Lung (tissue), 11 donors: ENCODE measurements at regions not wholly inside any gene's neighbourhood (a gene's known extent, or its start where the extent isn't known, plus 50 kb on each side); places are given as distances from the start of the nearest gene placed in this dataset.

ENCODE experiments used
- ATAC-seq: fragments of 200-7000 bp; cut with Tn5 transposase; one replicate; pipeline ENCODE4 v1.9.1; 2020; ENCODE audit warnings: moderate number of reproducible peaks; ENCODE audit not compliant: insufficient read depth, low FRiP score
- DNase-seq, 3 donors: peaks; one replicate each; pipeline ENCODE4 v3.0.0-alpha.2; 2013 to 2017
- H3K27ac ChIP-seq, 2 donors: one replicate each; pipeline ENCODE4 v1.5.1; 2013; ENCODE audit warnings: mild to moderate bottlenecking in 2 of 2, moderate library complexity in 2 of 2, control low read depth in 1 of 2, inconsistent platforms in 1 of 2, low read depth in 1 of 2, low read length in 1 of 2
- H3K27me3 ChIP-seq, 3 donors: one replicate each; pipeline ENCODE4 v1.5.1; 2013; ENCODE audit warnings: low read length in 2 of 3; ENCODE audit not compliant: control insufficient read depth in 3 of 3, insufficient read depth in 3 of 3
- H3K36me3 ChIP-seq, 4 donors: one replicate each; pipeline ENCODE4 v1.5.1; 2013; ENCODE audit warnings: low read length in 4 of 4, mild to moderate bottlenecking in 1 of 4, moderate library complexity in 1 of 4; ENCODE audit not compliant: control insufficient read depth in 4 of 4, insufficient read depth in 4 of 4
- H3K4me1 ChIP-seq, 5 donors: one replicate each; pipeline ENCODE4 v1.5.1; 2013; ENCODE audit warnings: low read length in 5 of 5, mild to moderate bottlenecking in 2 of 5, moderate library complexity in 1 of 5; ENCODE audit not compliant: control insufficient read depth in 5 of 5, insufficient read depth in 5 of 5
- H3K4me3 ChIP-seq: one replicate; pipeline ENCODE4 v1.5.1; 2013; ENCODE audit warnings: mild to moderate bottlenecking, control low read depth, moderate library complexity
- H3K9ac ChIP-seq, 2 donors: one replicate each; pipeline ENCODE4 v1.5.1; 2013; ENCODE audit warnings: low read length in 2 of 2, control low read depth in 1 of 2; ENCODE audit not compliant: insufficient read depth in 1 of 2
- H3K9me3 ChIP-seq, 4 donors: one replicate each; pipeline ENCODE4 v1.5.1; 2013; ENCODE audit warnings: low read length in 3 of 4, mild to moderate bottlenecking in 1 of 4, moderate library complexity in 1 of 4; ENCODE audit not compliant: control insufficient read depth in 4 of 4, insufficient read depth in 3 of 4
- CTCF ChIP-seq: IDR thresholded peaks from 2 replicates; pipeline ENCODE4 v1.5.1; 2012; ENCODE audit warnings: mild to moderate bottlenecking; ENCODE audit errors: control extremely low read depth, extremely low read depth
- WGBS, 2 donors: extraction: QIAGEN DNeasy Blood & Tissue Kit; methylation state at CpG; one replicate each; pipeline ENCODE4 v1.1.7; 2013; 5-methylcytosine and 5-hydroxymethylcytosine counted together
- donor health status: control.
- donor health status: control.
- donor health status: Bipolar disorder and iron deficiency.
- donor health status: healthy.
- donor health status: DM: yes; HTN: yes; CAD: no.

GRCh38 chr11:95512177-95512576 is 277.4 kb downstream of the FAM76B start:
- 68 to 76% methylated on average over 4 of the region's 4 CpGs for WGBS, 2 donors

GRCh38 chr11:95508219-95508890 is 277.4 kb upstream of the SESN3 start:
- no peak for DNase-seq
- H3K27ac ChIP-seq = no peak overlapping the region
- no peak overlapping the region for H3K9ac ChIP-seq
- TF ChIP-seq CTCF = no peak
- no peaks in the 10 kb centered on the region for H3K27me3 ChIP-seq
- H3K36me3 ChIP-seq = no peaks in the 10 kb centered on the region
- no peaks in the 10 kb centered on the region for H3K9me3 ChIP-seq
- peaks cover 0 to 11% (median 5%) of the 10 kb centered on the region in 5 donors for H3K4me1 ChIP-seq
- no peak for ATAC-seq
- no peak overlapping the region for H3K4me3 ChIP-seq
- WGBS, 2 donors = 92 to 94% methylated on average over 7 of the region's 7 CpGs

More at GRCh38 chr11:95512177-95512576, 277.4 kb downstream of the FAM76B start:
- Histone ChIP-seq H3K27ac (no peak overlapping the region), H3K36me3 (no peaks in the 10 kb centered on the region), H3K4me1 (peaks cover 0 to 16% (median 10%) of the 10 kb centered on the region in 5 donors), H3K9ac (no peak overlapping the region), H3K9me3 (no peaks in the 10 kb centered on the region), H3K4me3 (no peak overlapping the region), H3K27me3 (no peaks in the 10 kb centered on the region)
- ATAC-seq (peak; percentile 59), DNase-seq (peak in 2 of 3 donors; percentile 6 to 29)
- TF ChIP-seq CTCF = no peak

GRCh38 chr11:95507794-95508193 is 276.8 kb upstream of the SESN3 start:
- ATAC-seq = no peak
- H3K4me1 ChIP-seq = peaks cover 0 to 6% (median 0%) of the 10 kb centered on the region in 5 donors
- H3K27ac ChIP-seq = no peak overlapping the region
- TF ChIP-seq CTCF = no peak
- H3K9me3 ChIP-seq = no peaks in the 10 kb centered on the region
- no peak overlapping the region for H3K4me3 ChIP-seq
- no peaks in the 10 kb centered on the region for H3K27me3 ChIP-seq
- 81 to 90% methylated on average over 3 of the region's 3 CpGs for WGBS, 2 donors
- H3K9ac ChIP-seq = no peak overlapping the region
- DNase-seq = no peak
- H3K36me3 ChIP-seq = no peaks in the 10 kb centered on the region

- 88 to 89% methylated on average over 2 of the region's 2 CpGs for WGBS, 2 donors
- no peak for DNase-seq
- H3K27me3 ChIP-seq = no peaks in the 10 kb centered on the region
- H3K9me3 ChIP-seq = no peaks in the 10 kb centered on the region
- no peak overlapping the region for H3K27ac ChIP-seq
- no peak for ATAC-seq
- H3K36me3 ChIP-seq = no peaks in the 10 kb centered on the region
- no peak overlapping the region for H3K9ac ChIP-seq
- H3K4me1 ChIP-seq = no peaks in the 10 kb centered on the region
- H3K4me3 ChIP-seq = no peak overlapping the region
- TF ChIP-seq CTCF = no peak
Observed at GRCh38 chr11:95506777-95507176, 275.8 kb upstream of the SESN3 start.
